BE2C (cell line): ENCODE measurements at regions not wholly inside any gene's neighbourhood (a gene's known extent, or its start where the extent isn't known, plus 50 kb on each side); places are given as distances from the start of the nearest gene placed in this dataset.

Source experiments
- DNase-seq: peaks from one replicate; pipeline ENCODE4 v3.0.0-alpha.2; 2020
- H3K27me3 ChIP-seq: fragments of 250-450 bp; sonication (Bioruptor Pico); 2 replicates; pipeline ENCODE4 v1.5.1; 2020; ENCODE audit warnings: mild to moderate bottlenecking
- H3K36me3 ChIP-seq: fragments of 250-450 bp; sonication (Bioruptor Pico); 2 replicates; pipeline ENCODE4 v1.5.1; 2020; ENCODE audit warnings: mild to moderate bottlenecking
- H3K4me1 ChIP-seq: fragments of 250-450 bp; sonication (Bioruptor Pico); 2 replicates; pipeline ENCODE4 v1.5.1; 2020
- H3K4me3 ChIP-seq: 2 replicates; pipeline ENCODE4 v1.5.1; 2011; ENCODE audit warnings: low read depth, low read length
- H3K9me3 ChIP-seq: fragments of 250-450 bp; sonication (Bioruptor Pico); 2 replicates; pipeline ENCODE4 v1.5.1; 2020
- TF ChIP-seq, protein P1 (sequence below): IDR thresholded peaks from 2 replicates; pipeline ENCODE4 v1.5.1; 2012; ENCODE audit warnings: mild to moderate bottlenecking, low read depth, low read length

DNA sequence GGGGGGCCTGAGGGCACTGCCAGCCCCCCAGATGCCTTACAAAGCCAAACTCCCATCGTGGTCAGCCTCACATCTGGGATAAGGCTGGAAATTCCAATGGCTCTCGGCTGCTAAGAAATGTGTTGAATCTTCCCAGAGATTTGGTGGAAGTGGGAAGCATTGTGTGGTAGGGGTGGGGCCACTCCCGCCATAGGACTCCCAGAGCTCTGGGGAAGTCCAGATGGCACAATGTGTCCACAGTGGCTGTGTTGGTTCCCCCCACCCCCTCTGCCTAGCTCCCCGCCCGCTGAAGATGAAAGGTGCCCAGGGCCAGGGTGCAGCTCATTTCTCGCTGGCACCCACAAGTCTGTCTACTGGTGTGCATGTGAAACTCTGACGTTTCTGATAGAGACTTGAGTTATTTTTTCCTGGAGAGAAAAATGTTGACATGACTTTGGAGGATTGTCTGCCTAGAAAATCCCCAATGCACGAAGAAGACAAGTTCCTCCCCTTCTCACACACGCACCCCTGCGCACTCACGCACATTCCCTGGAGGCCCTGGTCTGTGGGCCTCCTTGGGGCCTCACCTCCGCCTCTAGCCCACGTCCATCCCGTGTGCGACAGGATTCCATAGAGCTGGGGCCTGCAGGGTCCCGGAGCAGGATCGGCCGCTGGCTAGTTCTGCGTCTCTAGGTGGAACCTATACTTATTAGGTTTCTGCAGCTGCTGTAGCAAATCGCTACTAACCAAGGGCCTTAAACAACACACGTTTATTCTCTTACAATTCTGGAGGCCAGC, 199.1 kb downstream of the ZFP36L2 start:
- no peaks in the 10 kb centered on the region; the same call in 1 of the 2 replicates for H3K9me3 ChIP-seq
- H3K4me3 ChIP-seq = no peak overlapping the region
- no peaks in the 10 kb centered on the region for H3K36me3 ChIP-seq
- no peak for DNase-seq
- no peaks in the 10 kb centered on the region for H3K27me3 ChIP-seq
- H3K4me1 ChIP-seq = peaks cover 5% of the 10 kb centered on the region; the same call in 1 of the 2 replicates
- TF ChIP-seq, protein P1, sequence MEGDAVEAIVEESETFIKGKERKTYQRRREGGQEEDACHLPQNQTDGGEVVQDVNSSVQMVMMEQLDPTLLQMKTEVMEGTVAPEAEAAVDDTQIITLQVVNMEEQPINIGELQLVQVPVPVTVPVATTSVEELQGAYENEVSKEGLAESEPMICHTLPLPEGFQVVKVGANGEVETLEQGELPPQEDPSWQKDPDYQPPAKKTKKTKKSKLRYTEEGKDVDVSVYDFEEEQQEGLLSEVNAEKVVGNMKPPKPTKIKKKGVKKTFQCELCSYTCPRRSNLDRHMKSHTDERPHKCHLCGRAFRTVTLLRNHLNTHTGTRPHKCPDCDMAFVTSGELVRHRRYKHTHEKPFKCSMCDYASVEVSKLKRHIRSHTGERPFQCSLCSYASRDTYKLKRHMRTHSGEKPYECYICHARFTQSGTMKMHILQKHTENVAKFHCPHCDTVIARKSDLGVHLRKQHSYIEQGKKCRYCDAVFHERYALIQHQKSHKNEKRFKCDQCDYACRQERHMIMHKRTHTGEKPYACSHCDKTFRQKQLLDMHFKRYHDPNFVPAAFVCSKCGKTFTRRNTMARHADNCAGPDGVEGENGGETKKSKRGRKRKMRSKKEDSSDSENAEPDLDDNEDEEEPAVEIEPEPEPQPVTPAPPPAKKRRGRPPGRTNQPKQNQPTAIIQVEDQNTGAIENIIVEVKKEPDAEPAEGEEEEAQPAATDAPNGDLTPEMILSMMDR = no peak

DNA sequence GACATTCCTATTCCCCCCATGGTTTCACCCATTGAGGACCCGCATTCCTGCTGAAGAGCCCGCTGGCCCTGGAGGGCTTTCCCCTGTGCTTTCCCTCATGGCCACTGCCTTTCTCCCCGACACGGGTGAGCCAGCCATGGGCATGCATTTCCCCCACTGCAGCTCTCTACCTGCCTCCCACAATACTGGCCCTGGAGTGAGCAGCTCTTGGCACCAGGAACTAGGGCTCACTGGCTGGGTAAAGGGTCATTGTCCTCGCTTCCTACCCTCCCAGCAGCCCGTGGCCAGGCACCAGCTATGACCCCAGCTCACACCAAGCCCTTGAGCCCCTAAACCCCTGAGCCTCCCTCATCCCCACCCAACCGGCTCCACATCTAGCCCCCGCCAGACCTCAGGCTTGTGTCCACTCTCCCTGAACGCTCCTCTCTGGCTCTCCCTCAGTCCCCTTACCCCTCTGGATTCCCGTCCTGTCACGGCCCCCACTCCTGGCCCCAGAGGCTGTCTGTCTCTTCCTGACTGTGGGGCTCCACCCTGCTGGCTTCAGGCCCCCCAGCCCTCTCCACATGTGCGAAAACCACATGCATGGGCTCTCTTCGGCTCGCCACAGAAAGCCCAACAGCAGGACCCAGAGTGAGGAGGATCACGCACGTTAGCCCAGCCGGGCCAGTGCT, 199.8 kb downstream of the ZFP36L2 start:
- Histone ChIP-seq H3K4me1 (peaks cover 5% of the 10 kb centered on the region; the same call in 1 of the 2 replicates), H3K4me3 (no peak overlapping the region), H3K36me3 (no peaks in the 10 kb centered on the region), H3K9me3 (no peaks in the 10 kb centered on the region; the same call in 1 of the 2 replicates), H3K27me3 (no peaks in the 10 kb centered on the region)
- TF ChIP-seq, protein P1 = no peak
- DNase-seq = no peak

- no peaks in the 10 kb centered on the region for H3K27me3 ChIP-seq
- TF ChIP-seq, protein P1 = no peak
- no peaks in the 10 kb centered on the region for H3K36me3 ChIP-seq
- no peak overlapping the region for H3K4me3 ChIP-seq
- H3K4me1 ChIP-seq = peaks cover 5% of the 10 kb centered on the region; the same call in 1 of the 2 replicates
- no peak for DNase-seq
- H3K9me3 ChIP-seq = no peaks in the 10 kb centered on the region; the same call in 1 of the 2 replicates
Observed at GRCh38 chr2:43025709-43026295, 200.6 kb downstream of the ZFP36L2 start.

GRCh38 chr2:43024515-43025011, 201.8 kb downstream of the ZFP36L2 start:
- DNase-seq = peak; percentile 84
- Histone ChIP-seq H3K4me1 (peaks cover 5% of the 10 kb centered on the region; the same call in 1 of the 2 replicates), H3K27me3 (no peaks in the 10 kb centered on the region), H3K4me3 (no peak overlapping the region), H3K36me3 (no peaks in the 10 kb centered on the region), H3K9me3 (peaks cover 3% of the 10 kb centered on the region)
- TF ChIP-seq, protein P1 = peak; percentile 97

GRCh38 chr2:43023791-43024514, 202.5 kb downstream of the ZFP36L2 start:
- TF ChIP-seq, protein P1 = no peak
- H3K4me3 ChIP-seq = no peak overlapping the region
- H3K36me3 ChIP-seq = no peaks in the 10 kb centered on the region
- peaks cover 5% of the 10 kb centered on the region; the same call in 1 of the 2 replicates for H3K4me1 ChIP-seq
- H3K9me3 ChIP-seq = peaks cover 3% of the 10 kb centered on the region
- DNase-seq = no peak
- H3K27me3 ChIP-seq = no peaks in the 10 kb centered on the region
